Stimulated activated CD8-positive, alpha-beta memory T cell treated with anti-CD3 and anti-CD28 coated beads, Interleukin-7, amount 100 ng/mL, for 24 hours (primary cell): ENCODE measurements at regions not wholly inside any gene's neighbourhood (a gene's known extent, or its start where the extent isn't known, plus 50 kb on each side); places are given as distances from the start of the nearest gene placed in this dataset.
"Not testable (repeated sequence)": the region's sequence is repeated elsewhere in the genome, so short reads cannot be mapped to it uniquely, and the experiment has no call there.

ENCODE experiments used
- DNase-seq: peaks from one replicate; pipeline ENCODE4 v3.0.0-alpha.2; 2020; ENCODE audit warnings: low read depth

- DNase-seq: not testable (repeated sequence)
These were observed 711.3 kb downstream of the LTN1 start for GRCh38 chr21:28281357-28281756.

DNA sequence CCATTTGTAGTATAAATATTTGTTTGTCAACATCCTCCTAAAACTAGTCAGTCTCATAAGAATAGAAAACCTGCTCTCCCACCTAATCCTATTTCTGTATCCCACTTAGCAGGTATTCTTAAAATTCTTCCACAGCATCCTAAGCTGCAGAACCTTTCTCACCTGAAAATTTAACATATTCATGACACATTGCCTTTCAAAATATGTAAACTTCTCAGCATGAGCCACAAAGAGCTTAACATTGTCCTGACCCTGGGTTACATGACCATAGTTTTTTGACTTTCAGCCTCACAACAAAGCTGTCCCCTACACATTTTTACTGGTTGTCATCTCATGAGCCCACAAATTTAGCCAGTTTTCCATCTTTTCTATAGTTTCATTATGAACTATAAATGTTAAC, 712.1 kb downstream of the LTN1 start:
- DNase-seq: no peak

- no peak for DNase-seq
These were observed 715.4 kb downstream of the LTN1 start for GRCh38 chr21:28277324-28277723.

GRCh38 chr21:28272272-28272992, 720.2 kb downstream of the LTN1 start:
- no peak for DNase-seq

GRCh38 chr21:28269173-28269572, 723.5 kb downstream of the LTN1 start:
- DNase-seq: no peak

GRCh38 chr21:28268685-28269084, 724.0 kb downstream of the LTN1 start:
- DNase-seq: no peak

GRCh38 chr21:28267449-28267848, 725.2 kb downstream of the LTN1 start:
- DNase-seq: no peak

DNA sequence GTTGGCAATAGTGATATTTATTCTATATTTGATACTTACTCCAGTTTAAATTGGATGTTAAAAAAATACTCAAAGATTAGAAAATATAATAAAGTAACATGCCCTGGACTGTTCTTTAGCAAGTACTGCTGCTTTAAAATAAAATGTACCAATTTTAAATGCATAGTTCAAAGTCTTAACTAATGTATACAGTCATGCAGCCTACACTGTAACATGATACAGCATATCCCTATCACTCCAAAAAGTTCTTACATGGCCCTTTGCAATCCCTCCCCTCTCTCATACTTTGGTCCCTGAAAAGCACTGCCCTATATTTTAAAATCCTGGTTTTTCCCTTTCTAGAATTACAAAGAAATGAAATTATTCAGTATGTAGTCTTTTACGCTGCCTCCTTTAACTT, 726.6 kb downstream of the LTN1 start:
- DNase-seq: no peak

DNA sequence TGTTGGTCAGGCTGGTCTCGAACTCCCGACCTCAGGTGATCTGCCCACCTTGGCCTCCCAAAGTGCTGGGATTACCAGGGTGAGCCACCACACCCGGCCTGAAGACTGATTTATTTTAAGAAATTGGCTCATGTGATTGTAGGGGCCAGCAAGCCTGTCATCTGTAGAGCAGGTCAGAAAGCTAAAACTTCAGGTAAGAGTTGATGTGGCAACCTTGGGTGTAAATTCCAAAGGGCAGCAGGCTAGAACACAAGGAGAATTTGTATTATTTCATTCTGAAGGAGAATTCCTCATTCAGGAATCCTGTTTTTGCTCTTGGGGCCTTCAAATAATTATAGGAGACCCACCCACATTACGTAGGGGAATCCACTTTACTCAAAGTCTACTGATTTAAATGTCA, 728.7 kb downstream of the LTN1 start:
- DNase-seq: no peak

- no peak for DNase-seq
These were observed 731.4 kb downstream of the LTN1 start for GRCh38 chr21:28261298-28261697.

DNA sequence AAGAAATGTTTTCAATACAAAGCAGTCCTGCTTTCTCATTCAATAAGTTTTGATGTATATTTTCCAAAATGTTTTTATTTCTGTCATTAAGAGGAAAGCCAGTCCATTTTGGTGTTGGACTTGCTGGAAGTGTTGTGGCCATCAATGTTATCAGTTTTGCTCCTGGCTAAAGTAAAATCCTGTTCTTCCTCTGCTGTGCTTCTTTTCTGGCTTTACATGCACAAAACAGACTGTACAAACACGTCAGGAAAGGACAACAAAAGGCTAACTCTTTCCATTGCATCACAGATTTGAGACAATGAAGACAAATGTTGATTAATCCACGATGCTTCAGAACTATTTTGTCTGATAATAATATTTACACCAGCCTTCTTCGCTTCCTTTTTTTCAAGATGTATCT, 735.4 kb downstream of the LTN1 start:
- DNase-seq: no peak

- no peak for DNase-seq
These were observed 735.8 kb downstream of the LTN1 start for GRCh38 chr21:28256837-28257236.

DNA sequence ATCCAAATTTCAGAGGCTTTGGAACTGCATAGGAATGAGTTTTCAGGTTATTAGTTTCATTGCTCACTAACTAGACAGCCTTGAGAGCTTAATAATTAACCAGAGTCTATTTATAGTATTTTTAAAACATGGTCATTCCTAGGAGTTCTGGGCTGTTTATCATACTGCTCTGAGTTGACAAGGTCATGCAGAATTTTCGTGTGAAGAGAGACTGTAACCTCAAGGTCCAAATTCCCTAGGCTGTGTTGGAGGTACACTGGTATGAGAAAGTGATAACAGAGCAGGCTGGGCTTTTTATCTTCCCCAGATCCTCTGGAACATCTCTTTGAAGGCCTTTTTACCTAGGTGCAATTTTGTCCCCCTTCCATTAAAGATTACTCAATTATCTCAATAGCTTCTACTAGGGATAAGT, 736.3 kb downstream of the LTN1 start:
- no peak for DNase-seq

DNA sequence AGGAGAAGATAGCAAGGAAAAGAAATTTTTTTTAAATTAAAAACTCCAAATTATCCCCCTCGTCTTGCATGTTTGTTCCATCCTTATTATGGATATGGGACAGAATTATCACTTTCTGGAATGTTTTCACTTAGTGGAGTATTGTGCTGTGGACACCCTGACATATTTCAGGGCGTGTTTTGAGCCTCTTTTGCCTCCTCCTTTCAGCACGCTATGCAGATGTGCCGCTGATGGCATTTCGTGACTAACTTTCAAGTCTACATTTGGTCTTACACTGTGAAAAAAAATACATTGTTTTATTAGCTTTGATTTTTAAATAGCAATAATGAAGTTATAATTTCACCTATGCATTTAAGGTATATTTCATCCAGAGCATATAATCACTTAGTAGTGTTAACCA, 738.7 kb downstream of the LTN1 start:
- DNase-seq: no peak

- no peak for DNase-seq
These were observed 739.3 kb downstream of the LTN1 start for GRCh38 chr21:28253338-28253737.

DNA sequence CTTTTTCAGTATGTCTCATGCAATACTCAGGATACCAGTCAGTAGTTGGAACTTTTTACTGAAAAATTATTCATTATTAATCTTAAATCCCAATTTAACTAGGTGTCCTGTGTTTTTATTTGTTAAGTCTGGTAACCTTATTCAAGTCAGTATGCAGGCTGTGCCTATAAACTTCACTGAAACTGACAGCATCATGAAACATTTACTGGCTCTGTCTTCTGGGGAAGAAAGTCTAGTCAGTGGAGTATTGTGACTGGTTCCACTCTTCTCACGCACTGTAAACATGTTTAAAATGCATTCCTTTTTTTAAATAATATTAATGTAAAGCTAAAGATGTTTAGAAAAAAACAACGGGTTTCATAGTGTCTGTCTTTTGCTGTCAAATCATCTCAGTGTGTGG, 739.7 kb downstream of the LTN1 start:
- no peak for DNase-seq

DNA sequence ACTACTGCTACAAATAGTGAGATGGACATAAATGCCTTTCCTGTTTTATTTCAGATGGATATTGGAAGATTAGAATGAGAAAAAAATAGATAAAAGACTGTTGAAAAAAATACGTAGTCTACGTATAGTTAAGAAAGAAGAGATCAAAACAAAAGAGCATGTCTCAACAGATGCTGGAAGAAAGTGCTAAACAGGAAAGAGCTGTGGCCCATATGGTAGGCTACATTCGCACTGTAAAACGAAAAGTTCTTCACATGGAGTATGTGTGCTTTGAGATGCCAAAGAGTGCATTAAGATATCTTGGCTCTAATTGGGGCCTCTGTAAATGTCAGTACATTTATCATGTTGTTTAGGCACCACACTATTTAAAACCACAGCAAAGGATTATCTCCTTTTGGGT, 741.7 kb downstream of the LTN1 start:
- no peak for DNase-seq

DNA sequence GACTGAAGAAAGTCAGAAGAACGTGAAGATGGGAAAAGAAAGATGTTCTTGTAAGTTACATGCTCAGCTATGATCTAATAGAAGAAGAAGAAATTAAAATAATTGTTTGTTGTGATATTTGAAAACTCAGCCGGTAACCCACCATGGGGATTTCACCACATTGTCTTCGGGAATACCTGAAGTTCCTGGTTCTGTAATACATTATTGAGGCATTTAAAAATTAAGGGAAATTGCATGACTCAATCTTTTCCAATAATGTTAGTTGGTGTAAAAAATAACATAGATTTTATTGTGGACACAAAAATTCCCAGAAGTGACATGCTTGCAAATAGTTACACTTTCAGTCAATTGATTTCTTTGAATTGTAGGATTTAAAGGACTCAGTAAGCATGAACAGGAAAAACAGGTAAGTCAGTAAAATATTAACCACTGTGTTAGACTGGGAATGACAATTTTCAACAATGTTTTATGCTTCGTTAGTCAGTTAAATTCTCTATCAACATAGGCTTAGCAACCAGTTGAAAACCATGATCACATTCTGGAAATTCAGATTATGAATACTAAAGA, 745.1 kb downstream of the LTN1 start:
- DNase-seq: no peak

- DNase-seq: no peak
These were observed 752.1 kb downstream of the LTN1 start for GRCh38 chr21:28240586-28240985.

DNA sequence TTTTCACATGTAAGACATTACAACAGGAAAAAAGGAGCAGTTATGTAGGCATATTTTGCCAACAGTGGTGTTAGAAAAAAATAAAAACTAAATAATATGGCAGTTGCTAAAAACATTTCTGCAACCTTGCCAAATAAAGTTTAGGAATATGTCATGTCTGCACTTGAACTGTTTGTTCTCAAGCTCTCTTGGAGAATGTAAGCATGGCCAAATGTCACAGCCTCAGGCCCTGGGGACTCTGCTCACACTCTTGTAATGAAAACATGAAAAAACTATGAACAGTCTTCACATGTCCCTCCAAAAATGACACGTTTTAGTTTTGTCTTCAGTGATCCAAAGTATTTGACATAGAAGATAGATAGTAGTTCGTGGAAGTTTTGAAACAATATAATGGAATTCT, 753.3 kb downstream of the LTN1 start:
- no peak for DNase-seq

DNA sequence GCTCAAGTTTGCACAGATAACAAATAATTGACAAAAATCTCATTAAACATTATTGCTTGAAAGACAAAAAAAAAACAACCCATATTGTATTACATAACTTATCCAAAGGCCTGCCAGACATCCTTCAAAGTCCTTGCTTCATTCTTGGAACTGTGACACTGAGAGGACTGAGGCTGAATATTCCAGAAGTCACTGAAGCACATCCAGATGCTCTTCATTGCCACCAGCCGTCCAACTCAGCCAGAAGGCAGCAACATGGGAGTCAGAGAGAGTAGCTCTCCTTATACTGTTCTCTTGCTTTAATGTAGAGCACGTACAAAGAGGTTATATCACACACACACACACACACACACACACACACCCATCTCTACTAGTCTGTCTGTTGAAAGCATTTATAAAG, 755.0 kb downstream of the LTN1 start:
- DNase-seq: no peak

- DNase-seq: no peak
These were observed 757.3 kb downstream of the LTN1 start for GRCh38 chr21:28235169-28235895.

GRCh38 chr21:28234326-28234725, 758.4 kb downstream of the LTN1 start:
- DNase-seq: no peak
